ENCODE measurements at regions not wholly inside any gene's neighbourhood (a gene's known extent, or its start where the extent isn't known, plus 50 kb on each side); places are given as distances from the start of the nearest gene placed in this dataset.
"Not testable (repeated sequence)": the region's sequence is repeated elsewhere in the genome, so short reads cannot be mapped to it uniquely, and the experiment has no call there.

- no peaks in the 10 kb centered on the region for H3K36me3 Mint-ChIP-seq (ENCODE audit: low read depth)
- H3K4me1 Mint-ChIP-seq (ENCODE audit: low read depth) = peaks cover 10% of the 10 kb centered on the region
- DNase-seq (ENCODE audit: low spot score) = no peak
- no peaks in the 10 kb centered on the region for H3K27me3 Mint-ChIP-seq (ENCODE audit: low read depth)
- H3K9me3 Mint-ChIP-seq = no peaks in the 10 kb centered on the region
- intact Hi-C loops (cut with micrococcal nuclease) = no loop called here
- no peak overlapping the region for H3K4me3 Mint-ChIP-seq (ENCODE audit: low read depth)
- H3K27ac Mint-ChIP-seq = peak overlapping the region; percentile 2
These were observed 152.2 kb downstream of the CRPPA start for GRCh38 chr7:16268821-16269768.

- Mint-ChIP-seq H3K36me3 (ENCODE audit: low read depth) (no peaks in the 10 kb centered on the region), H3K9me3 (no peaks in the 10 kb centered on the region), H3K4me3 (ENCODE audit: low read depth) (no peak overlapping the region), H3K4me1 (ENCODE audit: low read depth) (peaks cover 10% of the 10 kb centered on the region), H3K27ac (no peak overlapping the region), H3K27me3 (ENCODE audit: low read depth) (no peaks in the 10 kb centered on the region)
- intact Hi-C loops (cut with micrococcal nuclease) = no loop called here
- DNase-seq (ENCODE audit: low spot score) = no peak
These were observed 153.2 kb downstream of the CRPPA start for GRCh38 chr7:16267953-16268820.

GRCh38 chr7:16266877-16267276 lies 154.5 kb downstream of the CRPPA start:
- no peaks in the 10 kb centered on the region for H3K27me3 Mint-ChIP-seq (ENCODE audit: low read depth)
- intact Hi-C loops (cut with micrococcal nuclease) = no loop called here
- peaks cover 11% of the 10 kb centered on the region for H3K4me1 Mint-ChIP-seq (ENCODE audit: low read depth)
- H3K4me3 Mint-ChIP-seq (ENCODE audit: low read depth) = no peak overlapping the region
- H3K27ac Mint-ChIP-seq = no peak overlapping the region
- no peaks in the 10 kb centered on the region for H3K36me3 Mint-ChIP-seq (ENCODE audit: low read depth)
- DNase-seq (ENCODE audit: low spot score) = no peak
- H3K9me3 Mint-ChIP-seq = no peaks in the 10 kb centered on the region

GRCh38 chr7:16266470-16266869 lies 154.9 kb downstream of the CRPPA start:
- H3K4me3 Mint-ChIP-seq (ENCODE audit: low read depth); H3K27ac Mint-ChIP-seq; H3K27me3 Mint-ChIP-seq (ENCODE audit: low read depth); H3K36me3 Mint-ChIP-seq (ENCODE audit: low read depth); H3K9me3 Mint-ChIP-seq; intact Hi-C loops (cut with micrococcal nuclease); DNase-seq (ENCODE audit: low spot score): not testable (repeated sequence)
- peaks cover 14% of the 10 kb centered on the region for H3K4me1 Mint-ChIP-seq (ENCODE audit: low read depth)

GRCh38 chr7:16265863-16266458 lies 155.4 kb downstream of the CRPPA start:
- H3K4me1 Mint-ChIP-seq (ENCODE audit: low read depth) = peaks cover 15% of the 10 kb centered on the region
- no peaks in the 10 kb centered on the region for H3K27me3 Mint-ChIP-seq (ENCODE audit: low read depth)
- H3K27ac Mint-ChIP-seq = no peak overlapping the region
- H3K4me3 Mint-ChIP-seq (ENCODE audit: low read depth) = no peak overlapping the region
- no peaks in the 10 kb centered on the region for H3K9me3 Mint-ChIP-seq
- no peak for DNase-seq (ENCODE audit: low spot score)
- no peaks in the 10 kb centered on the region for H3K36me3 Mint-ChIP-seq (ENCODE audit: low read depth)
- intact Hi-C loops (cut with micrococcal nuclease) = no loop called here

GRCh38 chr7:16264823-16265804 lies 156.2 kb downstream of the CRPPA start:
- Mint-ChIP-seq H3K4me1 (ENCODE audit: low read depth) (peaks cover 16% of the 10 kb centered on the region), H3K4me3 (ENCODE audit: low read depth) (no peak overlapping the region)

GRCh38 chr7:16264036-16264819 lies 157.1 kb downstream of the CRPPA start:
- Mint-ChIP-seq H3K27ac (no peak overlapping the region), H3K4me1 (ENCODE audit: low read depth) (peaks cover 17% of the 10 kb centered on the region), H3K27me3 (ENCODE audit: low read depth) (no peaks in the 10 kb centered on the region), H3K9me3 (no peaks in the 10 kb centered on the region), H3K4me3 (ENCODE audit: low read depth) (no peak overlapping the region), H3K36me3 (ENCODE audit: low read depth) (no peaks in the 10 kb centered on the region)
- no peak for DNase-seq (ENCODE audit: low spot score)
- intact Hi-C loops (cut with micrococcal nuclease) = no loop called here

More at GRCh38 chr7:16264823-16265804, 156.2 kb downstream of the CRPPA start:
- H3K27ac Mint-ChIP-seq = no peak overlapping the region
- DNase-seq (ENCODE audit: low spot score) = no peak
- no peaks in the 10 kb centered on the region for H3K36me3 Mint-ChIP-seq (ENCODE audit: low read depth)
- H3K27me3 Mint-ChIP-seq (ENCODE audit: low read depth) = no peaks in the 10 kb centered on the region
- no peaks in the 10 kb centered on the region for H3K9me3 Mint-ChIP-seq
- intact Hi-C loops (cut with micrococcal nuclease) = no loop called here

GRCh38 chr7:16263377-16263776 lies 158.0 kb downstream of the CRPPA start:
- intact Hi-C loops (cut with micrococcal nuclease); H3K9me3 Mint-ChIP-seq; H3K27me3 Mint-ChIP-seq (ENCODE audit: low read depth); H3K4me3 Mint-ChIP-seq (ENCODE audit: low read depth); DNase-seq (ENCODE audit: low spot score); H3K36me3 Mint-ChIP-seq (ENCODE audit: low read depth); H3K27ac Mint-ChIP-seq: not testable (repeated sequence)
- peaks cover 11% of the 10 kb centered on the region for H3K4me1 Mint-ChIP-seq (ENCODE audit: low read depth)

- Mint-ChIP-seq H3K27me3 (ENCODE audit: low read depth) (no peaks in the 10 kb centered on the region), H3K9me3 (no peaks in the 10 kb centered on the region), H3K27ac (no peak overlapping the region), H3K36me3 (ENCODE audit: low read depth) (no peaks in the 10 kb centered on the region), H3K4me1 (ENCODE audit: low read depth) (peaks cover 11% of the 10 kb centered on the region), H3K4me3 (ENCODE audit: low read depth) (no peak overlapping the region)
- intact Hi-C loops (cut with micrococcal nuclease) = no loop called here
- no peak for DNase-seq (ENCODE audit: low spot score)
These were observed 159.7 kb downstream of the CRPPA start for GRCh38 chr7:16261654-16262053.

GRCh38 chr7:16261100-16261499 lies 160.2 kb downstream of the CRPPA start:
- no peak overlapping the region for H3K4me3 Mint-ChIP-seq (ENCODE audit: low read depth)
- no peak overlapping the region for H3K27ac Mint-ChIP-seq

GRCh38 chr7:16260236-16260728 lies 161.1 kb downstream of the CRPPA start:
- Mint-ChIP-seq H3K36me3 (ENCODE audit: low read depth) (no peaks in the 10 kb centered on the region), H3K4me3 (ENCODE audit: low read depth) (no peak overlapping the region), H3K9me3 (peaks cover 2% of the 10 kb centered on the region), H3K27ac (no peak overlapping the region), H3K27me3 (ENCODE audit: low read depth) (no peaks in the 10 kb centered on the region), H3K4me1 (ENCODE audit: low read depth) (peaks cover 11% of the 10 kb centered on the region)
- intact Hi-C loops (cut with micrococcal nuclease) = no loop called here
- no peak for DNase-seq (ENCODE audit: low spot score)

More at GRCh38 chr7:16261100-16261499, 160.2 kb downstream of the CRPPA start:
- no peaks in the 10 kb centered on the region for H3K27me3 Mint-ChIP-seq (ENCODE audit: low read depth)
- H3K9me3 Mint-ChIP-seq = no peaks in the 10 kb centered on the region
- no peak for DNase-seq (ENCODE audit: low spot score)
- H3K4me1 Mint-ChIP-seq (ENCODE audit: low read depth) = peaks cover 11% of the 10 kb centered on the region
- H3K36me3 Mint-ChIP-seq (ENCODE audit: low read depth) = no peaks in the 10 kb centered on the region
- intact Hi-C loops (cut with micrococcal nuclease) = no loop called here

All from activated T-helper 2 cell treated with anti-CD3 and anti-CD28 coated beads, Interferon-gamma antibody, Interleukin-2, Interleukin-4, amounts not matched to agents 10 μg/mL and 5 μg/mL and 100 μg/mL, durations not matched to agents 14 hours and 24 hours and 36 hours (primary cell).